ENCODE measurements at regions not wholly inside any gene's neighbourhood (a gene's known extent, or its start where the extent isn't known, plus 50 kb on each side); places are given as distances from the start of the nearest gene placed in this dataset.

- TF ChIP-seq CTCF (conservative IDR thresholded peaks at IDR 0.05), result no peak
- TF ChIP-seq ZFX (IDR thresholded peaks at IDR 0.05), result no peak
These were observed 413.8 kb upstream of the CCDC54 start for GRCh38 chr3:106963442-106963841.
